Vagina (tissue), 2 donors: ENCODE measurements at regions not wholly inside any gene's neighbourhood (a gene's known extent, or its start where the extent isn't known, plus 50 kb on each side); places are given as distances from the start of the nearest gene placed in this dataset.

Experiments
- CTCF ChIP-seq, 3 experiments: fragments of 450-650 bp in 2 of 3; fragments of 200-600 bp in 1 of 3; sonication (generic) in 1 of 3; IDR thresholded peaks; one replicate each; pipeline ENCODE4 v1.5.1; 2017 to 2019; ENCODE audit warnings: antibody characterized with exemption in 3 of 3, mild to moderate bottlenecking in 2 of 3, moderate library complexity in 2 of 3
- POLR2A ChIP-seq, 2 donors: fragments of 450-650 bp; IDR thresholded peaks; one replicate each; pipeline ENCODE4 v1.6.1; 2017; ENCODE audit warnings: antibody characterized with exemption in 2 of 2, mild to moderate bottlenecking in 2 of 2, moderate library complexity in 2 of 2
- POLR2AphosphoS5 ChIP-seq, 2 donors: sonication (generic); formaldehyde crosslinking; IDR thresholded peaks; one replicate each; pipeline ENCODE4 v1.9.0; 2017; ENCODE audit warnings: antibody characterized with exemption in 2 of 2, mild to moderate bottlenecking in 2 of 2, low read depth in 1 of 2; ENCODE audit not compliant: insufficient read depth in 1 of 2

- TF ChIP-seq CTCF (IDR thresholded peaks at IDR 0.05) = no peak
- TF ChIP-seq POLR2A (IDR thresholded peaks at IDR 0.05) = no peak
- no peak for TF ChIP-seq POLR2AphosphoS5 (IDR thresholded peaks at IDR 0.05; ENCODE audit: insufficient read depth in 1 of 2, low read depth in 1 of 2)
Observed at GRCh38 chr7:67901808-67902480, 905.3 kb downstream of the TYW1 start.
